NCI-H187 (cell line): ENCODE measurements at regions not wholly inside any gene's neighbourhood (a gene's known extent, or its start where the extent isn't known, plus 50 kb on each side); places are given as distances from the start of the nearest gene placed in this dataset.
"Not testable (repeated sequence)": the region's sequence is repeated elsewhere in the genome, so short reads cannot be mapped to it uniquely, and the experiment has no call there.

Experiments
- DNase-seq, 2 experiments: peaks; one replicate each; lab custom pipeline; 2025; lab: John Stamatoyannopoulos, UW

DNA sequence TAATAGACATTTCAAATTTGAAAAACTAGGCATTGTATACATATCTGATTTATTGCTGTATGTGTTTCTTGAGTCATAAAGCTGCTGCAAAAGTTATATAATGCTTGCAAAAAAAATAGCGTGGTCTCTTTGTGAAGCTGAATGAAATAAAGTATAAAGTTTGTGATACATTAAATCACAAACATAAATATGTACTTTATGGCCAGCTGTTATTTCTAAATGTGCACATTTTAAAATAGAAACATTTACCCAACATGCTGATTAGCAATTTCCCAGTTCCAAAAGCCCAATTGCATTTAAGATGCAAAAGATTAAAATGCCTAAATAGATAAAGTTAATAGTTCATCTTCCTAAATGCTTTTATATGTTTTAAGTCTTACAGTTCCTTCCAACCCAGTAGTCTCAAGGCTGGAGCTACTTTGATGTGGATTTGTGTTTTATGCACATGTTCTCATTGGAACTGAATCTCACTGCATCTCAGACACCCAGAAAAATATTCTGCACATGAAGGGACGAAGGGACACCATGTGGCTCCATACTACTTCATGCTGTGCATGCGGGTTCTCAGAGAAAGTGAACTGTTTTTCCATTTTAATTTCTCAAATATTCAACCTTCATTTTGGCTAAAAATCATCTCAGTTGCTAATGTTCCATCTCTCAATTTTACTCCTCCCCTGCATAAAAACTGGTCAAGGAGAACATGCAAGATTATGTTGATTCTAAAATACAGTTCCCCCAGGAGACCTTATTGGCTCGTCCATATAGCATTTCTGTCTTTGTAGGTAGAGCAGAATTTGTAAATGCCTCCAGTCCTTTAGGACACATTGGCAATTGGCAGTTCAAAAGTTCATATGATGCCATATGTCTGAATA lies 304.6 kb downstream of the MTX2 start:
- no peak for DNase-seq

DNA sequence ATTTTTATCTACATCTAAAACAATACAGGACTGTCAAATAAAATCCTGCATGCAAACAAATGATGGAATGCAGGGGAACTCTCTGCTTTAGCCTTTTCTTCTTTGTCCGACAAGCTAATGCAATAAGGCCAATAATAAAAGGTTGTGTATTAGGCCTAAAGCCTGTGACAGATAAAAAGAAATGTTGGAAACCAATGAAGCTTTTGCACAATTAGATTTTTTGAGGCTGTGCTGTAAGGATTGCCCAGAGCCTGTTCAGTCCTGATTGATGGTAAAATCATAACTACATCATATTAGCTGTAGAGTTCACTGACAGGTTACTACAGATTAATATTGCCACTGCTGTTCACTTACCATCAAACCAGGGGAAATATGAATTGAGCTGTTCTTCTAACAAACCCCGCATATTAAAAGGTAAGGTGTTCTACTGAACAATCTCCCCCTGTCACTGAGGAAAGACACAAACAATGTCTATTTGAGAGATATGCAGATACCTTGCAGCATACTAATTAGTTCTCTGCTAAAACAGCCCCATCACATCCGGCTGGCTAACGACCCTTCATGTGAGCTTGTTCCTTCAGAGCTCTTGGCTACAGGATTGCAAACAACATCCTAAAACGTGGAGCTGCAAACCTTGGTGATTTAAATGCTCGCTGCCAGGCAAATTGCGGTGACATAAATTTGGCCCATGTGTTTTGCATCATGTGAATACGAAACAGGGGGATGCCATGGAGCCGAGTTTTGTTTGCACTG lies 305.4 kb downstream of the MTX2 start:
- DNase-seq: no peak

DNA sequence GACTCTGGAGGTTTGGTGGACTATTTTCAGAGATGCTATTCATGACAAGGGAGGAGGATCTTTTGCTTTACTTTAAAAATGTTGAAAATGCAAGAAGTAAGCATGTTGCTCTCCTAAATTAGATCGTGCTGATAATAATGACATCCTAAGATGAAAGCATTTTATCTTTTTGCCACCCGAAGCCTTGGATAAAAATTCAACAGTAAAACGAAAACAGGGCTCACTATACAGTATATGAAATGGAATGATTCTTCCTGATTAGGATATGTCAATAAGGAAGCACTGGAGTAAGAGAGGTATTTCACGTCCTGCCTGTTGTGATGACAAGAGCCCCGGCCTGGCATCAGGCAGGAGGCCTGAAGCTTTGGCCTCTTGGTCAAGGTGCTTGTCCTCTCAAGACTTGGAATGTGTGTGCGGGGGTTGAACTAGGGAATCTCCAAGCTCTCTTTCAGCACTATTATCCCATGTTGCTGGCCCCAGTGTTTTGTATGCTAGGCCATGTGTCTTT lies 306.0 kb downstream of the MTX2 start:
- DNase-seq: no peak

DNA sequence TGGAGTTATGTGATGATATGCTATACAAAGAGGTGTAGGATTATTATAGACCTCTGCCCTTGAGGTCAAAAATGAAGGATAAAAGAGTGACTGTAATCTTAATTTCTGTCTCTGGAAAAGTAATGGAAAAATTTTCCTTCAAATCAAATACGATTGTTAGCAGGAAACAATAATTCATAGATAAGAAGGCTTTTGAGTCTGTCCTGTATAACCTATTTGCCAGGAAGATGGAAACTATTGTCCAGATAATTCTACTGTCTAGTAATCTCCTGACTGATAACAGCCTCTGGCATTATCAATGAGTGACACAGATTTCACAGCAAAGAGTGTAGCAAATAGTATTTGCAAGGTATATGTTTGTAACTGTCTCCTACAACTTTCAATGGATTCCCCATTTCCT lies 307.8 kb downstream of the MTX2 start:
- no peak for DNase-seq

DNA sequence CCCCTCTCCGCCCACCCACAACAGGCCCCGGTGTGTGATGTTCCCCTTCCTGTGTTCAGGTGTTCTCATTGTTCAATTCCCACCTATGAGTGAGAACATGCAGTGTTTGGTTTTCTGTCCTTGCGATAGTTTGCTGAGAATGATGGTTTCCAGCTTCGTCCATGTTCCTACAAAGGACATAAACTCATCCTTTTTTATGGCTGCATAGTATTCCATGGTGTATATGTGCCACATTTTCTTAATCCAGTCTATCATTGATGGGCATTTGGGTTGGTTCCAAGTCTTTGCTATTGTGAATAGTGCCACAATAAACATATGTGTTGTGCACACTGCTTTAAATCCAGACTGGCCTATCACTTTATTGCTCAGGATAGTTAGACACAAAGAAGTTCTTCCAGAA lies 309.1 kb downstream of the MTX2 start:
- not testable (repeated sequence) for DNase-seq

DNA sequence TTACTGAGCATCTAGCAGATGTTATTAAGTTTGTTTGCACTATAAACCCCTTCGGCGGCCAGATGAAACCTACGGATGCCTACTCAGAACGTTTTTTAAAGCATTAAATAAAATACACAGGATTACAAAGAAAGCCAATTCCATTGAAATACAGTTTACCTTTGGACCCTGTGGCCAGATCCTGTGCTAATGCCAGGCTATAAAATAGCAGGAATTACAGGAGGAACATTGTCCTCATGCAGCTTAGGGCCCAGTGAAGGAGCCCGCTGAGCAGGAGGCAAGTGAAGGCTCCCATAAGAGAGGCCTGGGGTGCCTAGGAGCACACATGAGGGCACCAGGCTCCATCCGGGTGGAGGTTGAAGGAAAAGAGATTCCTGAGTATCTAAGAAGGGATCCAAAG lies 310.4 kb downstream of the MTX2 start:
- no peak for DNase-seq

DNA sequence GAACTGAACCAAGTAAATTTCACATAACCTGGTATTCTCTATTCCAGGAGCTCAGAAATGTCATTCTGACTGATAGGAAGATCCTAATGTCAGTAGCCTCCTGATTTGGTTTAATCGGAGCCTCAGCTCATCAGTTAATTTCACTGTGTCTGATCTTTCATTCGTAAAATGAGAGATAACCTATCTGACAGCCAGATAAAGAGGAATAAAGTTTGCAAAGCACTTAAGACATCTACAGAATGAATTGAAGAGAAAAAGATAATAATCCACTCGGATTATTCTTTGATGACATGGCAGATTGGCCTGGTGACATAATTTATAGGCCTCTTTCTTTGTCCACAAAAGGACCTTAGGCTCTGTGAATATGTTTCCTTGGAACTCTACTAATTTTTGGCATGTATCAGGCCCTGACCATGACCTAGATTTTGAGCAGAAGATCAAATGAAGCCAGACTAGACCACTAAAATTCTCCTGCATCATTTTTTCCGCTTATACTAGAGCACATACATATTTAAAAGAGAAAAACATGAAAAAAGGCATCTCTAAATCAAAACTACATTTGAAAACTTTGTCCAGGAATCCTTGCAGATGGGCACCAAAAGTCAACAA lies 312.4 kb downstream of the MTX2 start:
- DNase-seq: no peak

DNA sequence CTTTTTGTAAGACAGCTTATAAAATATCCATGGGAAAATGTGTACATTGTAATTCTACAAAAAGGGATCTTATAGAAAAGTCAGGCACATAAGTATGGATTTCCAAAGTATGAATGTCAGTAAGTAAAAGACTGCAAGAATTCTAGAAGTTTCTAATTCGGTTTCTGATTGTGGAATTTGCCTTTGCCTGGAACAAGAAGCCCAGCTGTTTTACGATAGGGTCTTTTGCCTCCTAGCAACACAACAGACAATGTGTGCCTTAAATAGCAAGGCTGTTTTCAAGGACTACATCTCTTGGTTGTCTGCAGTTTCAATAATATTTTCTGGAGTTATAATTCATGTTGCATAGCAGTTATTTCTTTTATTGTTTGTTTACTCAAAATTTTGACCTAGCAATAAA lies 312.9 kb downstream of the MTX2 start:
- DNase-seq: no peak

DNA sequence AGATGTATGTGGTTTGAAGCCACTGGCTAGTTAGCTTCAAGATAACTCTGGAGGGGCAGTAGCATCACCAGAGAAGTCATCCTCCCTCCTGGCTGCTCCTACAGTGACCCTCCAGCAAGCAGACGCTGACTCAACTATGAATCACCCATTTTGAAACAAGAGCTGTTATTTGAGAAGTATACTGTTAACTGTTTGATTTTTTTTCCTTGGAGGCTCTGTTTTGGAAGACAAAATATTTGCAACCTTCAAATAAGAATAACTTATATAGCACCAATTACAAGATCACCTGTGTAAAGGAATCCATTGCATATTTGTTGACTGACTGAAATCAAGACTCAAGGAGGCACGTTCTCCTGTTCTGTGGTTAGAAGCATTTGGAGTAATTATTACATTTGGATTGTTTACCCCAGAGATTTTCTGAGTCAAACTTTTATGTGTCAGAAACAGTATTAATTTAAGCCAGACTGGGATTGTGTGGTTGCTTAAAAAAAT lies 313.8 kb downstream of the MTX2 start:
- no peak for DNase-seq

DNA sequence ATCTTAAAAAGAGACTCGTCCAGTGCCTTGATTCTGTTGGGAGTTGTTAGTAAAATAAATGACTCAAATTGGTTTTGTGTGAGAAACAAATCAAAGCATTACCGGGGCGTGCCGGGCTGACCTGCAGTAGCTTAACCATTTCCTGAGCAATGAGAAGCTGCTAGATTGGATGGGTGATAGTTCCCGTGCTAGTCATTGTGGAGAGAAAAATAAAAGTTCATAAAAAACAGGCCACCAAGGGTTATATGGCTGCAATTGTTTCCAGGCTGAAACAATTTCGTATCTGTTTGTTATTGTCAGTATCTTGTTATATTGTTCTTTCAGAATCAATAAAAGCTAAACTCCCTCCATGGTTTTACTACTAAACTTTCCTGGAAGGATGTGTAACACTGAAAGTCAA lies 314.4 kb downstream of the MTX2 start:
- no peak for DNase-seq

DNA sequence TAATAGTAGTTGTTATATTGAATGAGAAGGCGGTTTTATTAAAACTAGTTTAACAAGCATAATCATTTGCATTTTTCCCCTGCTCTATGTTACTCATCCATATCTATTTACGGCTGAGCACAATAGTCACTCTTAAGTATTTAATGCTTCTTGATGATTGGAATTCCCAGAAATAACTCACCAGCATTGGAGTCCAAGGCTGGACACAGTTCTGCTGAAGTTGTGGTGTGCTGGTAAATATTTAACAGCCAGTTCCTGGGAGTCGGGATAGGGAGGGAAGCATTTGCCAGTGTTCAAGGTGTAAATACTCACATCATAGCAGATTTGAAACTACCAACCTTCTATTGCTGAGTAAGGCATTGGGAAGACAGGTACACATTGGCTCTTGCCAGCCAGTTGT lies 315.1 kb downstream of the MTX2 start:
- DNase-seq: no peak

DNA sequence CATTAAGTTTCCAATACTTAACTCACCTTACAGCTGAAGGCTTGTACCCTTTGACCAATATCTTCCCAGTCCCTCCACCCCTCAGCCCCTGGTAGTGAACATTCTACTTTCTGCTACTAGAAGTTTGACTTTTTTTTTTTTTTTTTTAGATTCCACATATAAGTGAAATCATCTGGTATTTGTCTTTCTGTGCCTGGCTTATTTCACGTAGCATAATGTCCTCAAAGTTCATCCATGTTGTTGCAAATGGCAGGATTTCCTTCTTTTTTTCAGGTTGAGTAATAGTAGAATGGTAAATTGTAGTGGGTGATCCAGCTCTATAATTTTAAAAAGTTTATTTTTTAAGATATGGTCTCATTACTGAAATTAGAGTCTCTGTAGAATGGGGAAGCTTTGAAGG lies 316.0 kb downstream of the MTX2 start:
- no peak for DNase-seq

DNA sequence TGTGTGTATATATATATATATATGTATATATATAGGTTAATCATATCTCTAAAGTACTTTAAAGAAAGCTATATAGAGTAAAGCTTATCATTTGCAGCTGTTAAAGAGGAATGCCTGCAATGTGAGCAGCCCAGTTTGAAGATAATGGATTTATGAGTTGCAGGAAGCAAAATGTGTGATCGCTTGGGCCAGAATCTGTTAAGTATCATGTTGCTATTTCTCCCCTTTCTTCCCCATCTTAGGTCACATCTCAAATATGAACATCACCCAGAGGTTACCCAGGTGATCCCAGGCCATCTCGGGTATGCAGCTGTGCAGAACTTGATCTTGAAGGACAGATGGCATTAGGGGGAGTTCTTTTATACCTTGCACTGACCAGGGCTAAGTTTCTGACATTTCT lies 316.5 kb downstream of the MTX2 start:
- DNase-seq: no peak

DNA sequence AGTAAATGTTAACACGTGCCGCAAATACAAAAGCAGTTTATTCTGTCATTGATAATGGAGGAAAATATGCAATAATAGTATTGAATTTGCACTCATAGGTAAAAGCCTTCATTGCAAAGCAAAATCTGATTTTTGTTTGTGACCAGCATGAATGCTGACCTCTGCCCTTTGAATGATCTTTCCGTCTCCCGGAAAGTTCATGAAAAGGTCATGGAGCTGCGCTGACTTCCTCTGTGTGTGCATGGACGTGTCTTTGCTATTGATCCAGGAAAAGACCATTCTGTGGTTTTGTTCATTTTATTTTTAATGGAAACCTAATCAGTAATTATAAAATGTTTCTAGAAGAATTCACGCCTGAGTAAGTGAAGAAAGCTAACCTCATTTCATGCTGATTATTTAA lies 320.0 kb downstream of the MTX2 start:
- no peak for DNase-seq

DNA sequence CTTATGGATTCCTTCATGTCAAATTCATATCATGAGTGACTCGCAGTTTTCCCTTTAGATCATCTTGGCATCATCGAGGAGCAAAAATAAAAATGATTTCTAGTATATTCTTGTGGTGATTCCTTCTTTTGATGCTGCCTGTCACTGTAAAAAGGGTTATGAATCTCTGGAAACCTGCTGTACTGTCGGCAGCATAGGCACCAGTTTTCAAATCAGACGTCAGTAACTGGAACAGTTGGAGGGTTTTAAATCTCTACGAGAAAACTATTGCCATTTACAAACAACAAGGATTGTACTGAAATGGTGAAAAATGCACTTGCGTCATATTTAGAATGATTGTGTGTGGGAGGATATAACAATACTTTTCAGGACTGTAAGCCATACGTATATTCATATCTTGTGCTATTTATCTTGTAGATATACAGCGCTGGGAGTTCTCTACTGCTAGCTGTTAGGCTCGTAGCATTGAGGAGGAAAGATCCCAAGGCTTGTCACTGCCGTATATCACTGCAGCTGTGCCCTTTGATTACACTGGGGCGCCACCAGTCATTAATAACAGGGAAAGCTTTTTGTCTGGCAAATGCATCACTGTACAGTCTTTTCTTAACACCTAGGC lies 320.7 kb downstream of the MTX2 start:
- DNase-seq: no peak

DNA sequence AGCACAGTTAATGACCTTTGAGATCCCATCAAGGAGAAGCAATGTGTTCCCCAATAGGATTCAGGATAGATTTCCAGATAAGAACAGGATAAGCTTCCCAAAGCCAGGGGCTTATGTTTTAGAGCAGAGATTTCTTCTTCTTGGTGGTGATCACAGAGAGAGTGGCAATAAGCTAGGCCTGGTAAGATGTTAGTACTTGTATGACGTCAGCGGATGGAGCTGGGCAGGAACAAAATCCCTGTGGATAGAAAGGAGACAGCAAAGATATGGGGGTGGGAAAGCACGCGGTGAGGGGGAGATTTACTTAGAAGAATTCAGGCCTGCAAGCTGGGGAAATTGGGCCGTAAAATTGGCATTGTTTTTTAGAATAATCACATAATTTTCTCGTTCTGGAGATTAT lies 323.0 kb downstream of the MTX2 start:
- DNase-seq: no peak

DNA sequence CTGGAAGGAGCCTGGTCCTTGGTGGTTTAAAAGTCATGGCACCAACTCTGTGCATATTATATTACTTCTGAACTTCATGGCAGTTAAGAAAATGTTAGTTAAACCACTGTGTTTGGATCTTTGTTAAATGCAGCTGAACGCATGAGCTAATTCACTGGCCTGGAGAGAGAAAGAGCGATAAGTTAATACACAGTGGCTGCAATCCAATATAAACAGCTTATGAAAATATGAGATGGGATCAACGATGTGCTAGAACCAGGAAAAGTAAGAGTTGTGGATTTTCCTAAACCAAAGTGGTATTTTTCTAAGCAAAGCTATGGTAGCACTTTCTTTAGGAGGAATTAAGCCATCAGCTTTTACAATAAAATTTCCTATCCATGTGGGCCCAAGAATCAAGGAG lies 326.7 kb downstream of the MTX2 start:
- no peak for DNase-seq

DNA sequence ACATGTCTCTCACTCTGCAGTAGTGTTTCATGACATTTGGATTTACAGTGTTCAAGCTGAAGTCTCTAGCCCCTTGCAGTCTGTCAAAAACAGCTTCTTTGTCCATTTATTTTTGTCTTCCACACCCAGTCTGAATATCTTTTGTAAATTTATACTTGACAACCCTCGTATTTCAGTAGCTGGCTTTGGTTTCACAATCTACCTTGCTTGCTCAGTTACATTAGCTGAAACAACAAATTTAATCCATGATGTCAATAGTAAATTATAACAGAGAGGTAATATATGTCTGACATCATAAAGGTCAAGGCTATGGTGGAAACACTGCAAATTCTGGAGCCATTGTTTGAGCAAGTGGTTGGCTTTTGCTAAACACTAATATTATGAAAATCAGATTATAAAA lies 328.7 kb downstream of the MTX2 start:
- DNase-seq: no peak

DNA sequence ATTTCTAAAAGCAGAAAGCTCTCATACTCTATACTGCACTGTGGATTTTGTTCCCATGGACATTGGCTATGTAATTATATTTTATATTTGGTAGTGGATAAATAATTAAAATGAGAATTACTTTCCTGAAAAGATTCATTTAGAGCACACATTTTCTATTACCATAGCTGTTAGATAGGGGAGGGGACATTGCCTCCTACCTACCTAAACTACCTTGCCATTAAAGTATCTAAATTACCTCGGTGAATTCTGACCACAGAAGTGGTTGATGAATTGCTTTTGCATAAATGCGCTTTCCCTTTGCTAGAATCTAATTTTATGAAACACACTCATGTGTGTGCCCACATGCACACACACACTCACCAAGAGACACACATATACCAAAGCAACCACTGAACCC lies 329.1 kb downstream of the MTX2 start:
- peak; percentile 1 to 15 for DNase-seq

DNA sequence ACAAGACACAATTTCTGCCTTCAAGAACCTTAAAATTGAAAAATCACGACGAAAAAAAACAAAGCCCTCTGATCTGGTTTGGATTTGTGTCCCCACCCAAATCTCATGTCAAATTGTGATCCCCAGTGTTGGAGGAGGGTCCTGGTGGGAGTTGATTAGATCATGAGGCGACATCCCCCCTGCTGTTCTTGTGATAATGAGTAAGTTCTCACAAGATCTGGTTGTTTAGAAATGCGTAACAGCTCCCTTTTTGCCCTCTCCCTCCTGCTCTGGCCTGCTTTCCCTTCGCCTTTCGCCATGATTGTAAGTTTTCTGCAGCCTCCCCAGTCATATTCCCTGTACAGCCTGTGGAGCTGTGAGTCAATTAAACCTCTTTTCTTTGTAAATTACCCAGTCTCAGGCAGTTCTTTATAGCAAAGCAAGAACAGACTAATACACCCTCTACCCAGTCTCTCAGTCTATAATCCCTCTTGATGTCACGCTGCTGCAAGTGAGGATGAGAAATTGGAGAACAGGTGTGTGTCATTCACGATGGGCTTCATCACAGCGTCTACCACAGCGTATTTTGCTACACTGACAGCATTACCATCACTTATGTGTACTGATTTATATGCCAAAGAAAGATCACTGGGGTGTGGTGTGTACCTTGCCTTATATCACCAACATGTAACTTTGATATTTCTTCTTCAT lies 330.7 kb downstream of the MTX2 start:
- DNase-seq: peak in 1 of 2 experiments; percentile 34

DNA sequence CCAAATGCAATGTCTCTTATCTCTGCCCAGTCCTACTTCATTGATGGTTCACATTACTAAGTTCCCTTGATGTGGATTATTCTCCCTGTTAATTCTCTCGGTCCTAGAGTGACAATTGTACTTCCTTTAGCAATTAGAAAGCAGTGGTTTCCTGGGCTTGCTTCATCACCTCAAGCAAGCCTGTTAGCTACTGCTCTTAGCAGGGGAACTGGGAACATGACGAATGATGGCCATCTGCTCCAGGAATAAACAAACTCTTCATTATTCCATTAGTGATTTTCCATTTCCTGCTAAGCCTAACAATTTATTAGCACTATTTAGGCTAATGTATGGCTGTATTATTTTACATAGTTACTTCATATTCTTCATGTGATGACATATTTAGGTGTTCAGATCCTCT lies 331.8 kb downstream of the MTX2 start:
- DNase-seq: no peak

DNA sequence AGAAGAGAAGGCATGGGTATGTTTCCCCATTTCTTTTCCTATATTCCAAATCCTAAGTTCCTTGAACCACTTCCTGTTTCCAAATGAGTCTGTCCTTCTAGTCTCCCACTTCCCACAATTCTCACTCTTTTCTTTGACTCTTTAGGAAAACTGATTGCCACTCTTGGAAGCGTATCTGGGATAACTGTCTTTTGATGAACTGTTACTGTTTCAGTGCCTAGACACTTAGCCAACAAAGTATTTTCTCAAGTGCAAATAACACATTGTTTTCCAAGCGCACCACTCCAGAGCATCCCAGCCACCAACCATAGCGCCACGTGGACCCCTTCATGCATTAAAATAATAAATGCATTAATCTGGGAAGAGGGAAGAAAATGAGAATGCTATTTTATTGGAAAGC lies 342.8 kb downstream of the MTX2 start:
- no peak for DNase-seq
